Cerebellar cortex (tissue), 1 donor: ENCODE measurements at regions not wholly inside any gene's neighbourhood (a gene's known extent, or its start where the extent isn't known, plus 50 kb on each side); places are given as distances from the start of the nearest gene placed in this dataset.

Experiments used
- DNase-seq: peaks from one replicate; pipeline ENCODE4 v3.0.0-alpha.2; 2015; ENCODE audit warnings: low spot score

GRCh38 chrX:145631461-145631951, 186.1 kb upstream of the SLITRK2 start:
- no peak for DNase-seq

- no peak for DNase-seq
These were observed 163.1 kb upstream of the SLITRK2 start for GRCh38 chrX:145654486-145654885.

- DNase-seq = no peak
These were observed 143.8 kb upstream of the SLITRK2 start for GRCh38 chrX:145673841-145674240.

GRCh38 chrX:145677109-145677817, 140.4 kb upstream of the SLITRK2 start:
- DNase-seq = no peak

- no peak for DNase-seq
These were observed 134.9 kb upstream of the SLITRK2 start for GRCh38 chrX:145682518-145683298.

GRCh38 chrX:145687146-145687545, 130.5 kb upstream of the SLITRK2 start:
- no peak for DNase-seq

- no peak for DNase-seq
These were observed 129.9 kb upstream of the SLITRK2 start for GRCh38 chrX:145687707-145688106.

GRCh38 chrX:145694048-145694447, 123.6 kb upstream of the SLITRK2 start:
- DNase-seq = no peak

- no peak for DNase-seq
These were observed 101.9 kb upstream of the SLITRK2 start for GRCh38 chrX:145715641-145716138.

GRCh38 chrX:145716226-145716625, 101.4 kb upstream of the SLITRK2 start:
- no peak for DNase-seq

GRCh38 chrX:145727476-145727875, 90.2 kb upstream of the SLITRK2 start:
- no peak for DNase-seq

GRCh38 chrX:145729635-145730034, 88.0 kb upstream of the SLITRK2 start:
- DNase-seq = no peak

GRCh38 chrX:145735036-145735435, 82.6 kb upstream of the SLITRK2 start:
- DNase-seq = no peak

- DNase-seq = no peak
These were observed 65.7 kb upstream of the SLITRK2 start for GRCh38 chrX:145751943-145752342.
